ENCODE measurements at regions not wholly inside any gene's neighbourhood (a gene's known extent, or its start where the extent isn't known, plus 50 kb on each side); places are given as distances from the start of the nearest gene placed in this dataset.
"Not testable (repeated sequence)": the region's sequence is repeated elsewhere in the genome, so short reads cannot be mapped to it uniquely, and the experiment has no call there.

- DNase-seq (ENCODE audit: insufficient read length, low spot score) = no peak
- FAIRE-seq = no peak
- TF ChIP-seq POU2F2 (IDR thresholded peaks at IDR 0.05; ENCODE audit: low read depth, low read length) (no peak), POLR2AphosphoS5 (IDR thresholded peaks at IDR 0.05; ENCODE audit: low read depth, low read length) (no peak), SPI1 (IDR thresholded peaks at IDR 0.05; ENCODE audit: low read depth, low read length) (no peak), TAF1 (IDR thresholded peaks at IDR 0.05; ENCODE audit: low read depth, low read length) (no peak), POLR2A (IDR thresholded peaks at IDR 0.05; ENCODE audit: low read depth, low read length) (no peak), PAX5 (IDR thresholded peaks at IDR 0.05; ENCODE audit: insufficient read depth, low read length, severe bottlenecking) (no peak)
These were observed 411.9 kb downstream of the TMEM121 start for GRCh38 chr14:105938055-105938863.

- no peak for FAIRE-seq
- DNase-seq (ENCODE audit: insufficient read length, low spot score) = no peak
- no peak for TF ChIP-seq PAX5 (IDR thresholded peaks at IDR 0.05; ENCODE audit: insufficient read depth, low read length, severe bottlenecking)
- TF ChIP-seq POLR2AphosphoS5 (IDR thresholded peaks at IDR 0.05; ENCODE audit: low read depth, low read length) = no peak
- TF ChIP-seq SPI1 (IDR thresholded peaks at IDR 0.05; ENCODE audit: low read depth, low read length) = no peak
- no peak for TF ChIP-seq POU2F2 (IDR thresholded peaks at IDR 0.05; ENCODE audit: low read depth, low read length)
- TF ChIP-seq POLR2A (IDR thresholded peaks at IDR 0.05; ENCODE audit: low read depth, low read length) = no peak
- no peak for TF ChIP-seq TAF1 (IDR thresholded peaks at IDR 0.05; ENCODE audit: low read depth, low read length)
These were observed 412.6 kb downstream of the TMEM121 start for GRCh38 chr14:105938959-105939358.

- TF ChIP-seq TAF1 (IDR thresholded peaks at IDR 0.05; ENCODE audit: low read depth, low read length) (peak; percentile 99), POLR2A (IDR thresholded peaks at IDR 0.05; ENCODE audit: low read depth, low read length) (peak; percentile 98), POLR2AphosphoS5 (IDR thresholded peaks at IDR 0.05; ENCODE audit: low read depth, low read length) (peak; percentile 98), POU2F2 (IDR thresholded peaks at IDR 0.05; ENCODE audit: low read depth, low read length) (peak; percentile 94), SPI1 (IDR thresholded peaks at IDR 0.05; ENCODE audit: low read depth, low read length) (no peak), PAX5 (IDR thresholded peaks at IDR 0.05; ENCODE audit: insufficient read depth, low read length, severe bottlenecking) (no peak)
These were observed 413.6 kb downstream of the TMEM121 start for GRCh38 chr14:105939810-105940508.

GRCh38 chr14:105940534-105941225 lies 414.3 kb downstream of the TMEM121 start:
- FAIRE-seq = no peak
- DNase-seq (ENCODE audit: insufficient read length, low spot score) = no peak
- peak; percentile 65; the same call in 1 of the 2 replicates for TF ChIP-seq POLR2A (IDR thresholded peaks at IDR 0.05; ENCODE audit: low read depth, low read length)
- TF ChIP-seq POLR2AphosphoS5 (IDR thresholded peaks at IDR 0.05; ENCODE audit: low read depth, low read length) = peak; percentile 9
- TF ChIP-seq TAF1 (IDR thresholded peaks at IDR 0.05; ENCODE audit: low read depth, low read length) = no peak
- TF ChIP-seq POU2F2 (IDR thresholded peaks at IDR 0.05; ENCODE audit: low read depth, low read length) = peak; percentile 45; the same call in 1 of the 2 replicates

More at GRCh38 chr14:105939810-105940508, 413.6 kb downstream of the TMEM121 start:
- FAIRE-seq (peak; percentile 93), DNase-seq (ENCODE audit: insufficient read length, low spot score) (no peak)

GRCh38 chr14:105941226-105942166 lies 415.1 kb downstream of the TMEM121 start:
- DNase-seq (ENCODE audit: insufficient read length, low spot score) = no peak

GRCh38 chr14:105942725-105943124 lies 416.3 kb downstream of the TMEM121 start:
- DNase-seq (ENCODE audit: insufficient read length, low spot score); FAIRE-seq: not testable (repeated sequence)

More at GRCh38 chr14:105941226-105942166, 415.1 kb downstream of the TMEM121 start:
- TF ChIP-seq POLR2AphosphoS5 (IDR thresholded peaks at IDR 0.05; ENCODE audit: low read depth, low read length) (no peak), POU2F2 (IDR thresholded peaks at IDR 0.05; ENCODE audit: low read depth, low read length) (no peak), SPI1 (IDR thresholded peaks at IDR 0.05; ENCODE audit: low read depth, low read length) (no peak), POLR2A (IDR thresholded peaks at IDR 0.05; ENCODE audit: low read depth, low read length) (no peak), PAX5 (IDR thresholded peaks at IDR 0.05; ENCODE audit: insufficient read depth, low read length, severe bottlenecking) (no peak), TAF1 (IDR thresholded peaks at IDR 0.05; ENCODE audit: low read depth, low read length) (no peak)
- peak; percentile 89 for FAIRE-seq

- DNase-seq (ENCODE audit: insufficient read length, low spot score) (no peak), FAIRE-seq (peak; percentile 78)
- no peak for TF ChIP-seq PAX5 (IDR thresholded peaks at IDR 0.05; ENCODE audit: insufficient read depth, low read length, severe bottlenecking)
- TF ChIP-seq POU2F2 (IDR thresholded peaks at IDR 0.05; ENCODE audit: low read depth, low read length) = no peak
- no peak for TF ChIP-seq POLR2A (IDR thresholded peaks at IDR 0.05; ENCODE audit: low read depth, low read length)
- no peak for TF ChIP-seq SPI1 (IDR thresholded peaks at IDR 0.05; ENCODE audit: low read depth, low read length)
- TF ChIP-seq TAF1 (IDR thresholded peaks at IDR 0.05; ENCODE audit: low read depth, low read length) = no peak
- TF ChIP-seq POLR2AphosphoS5 (IDR thresholded peaks at IDR 0.05; ENCODE audit: low read depth, low read length) = no peak
These were observed 417.7 kb downstream of the TMEM121 start for GRCh38 chr14:105943973-105944602.
